ENCODE measurements at regions not wholly inside any gene's neighbourhood (a gene's known extent, or its start where the extent isn't known, plus 50 kb on each side); places are given as distances from the start of the nearest gene placed in this dataset.

- TF ChIP-seq CTCF (IDR thresholded peaks at IDR 0.05) (no peak), EZH2 (IDR thresholded peaks at IDR 0.05; ENCODE audit: borderline replicate concordance, insufficient read depth, low read depth, low read length, poor library complexity, severe bottlenecking) (no peak)
Measured at GRCh38 chr6:12636336-12636735, 80.2 kb upstream of the PHACTR1 start.
